GM12874 (cell line): ENCODE measurements at regions not wholly inside any gene's neighbourhood (a gene's known extent, or its start where the extent isn't known, plus 50 kb on each side); places are given as distances from the start of the nearest gene placed in this dataset.

Source experiments
- TF ChIP-seq, protein P1 (sequence below): IDR thresholded peaks from 2 replicates; pipeline ENCODE4 v1.5.1; 2011; ENCODE audit warnings: low read depth, mild to moderate bottlenecking, control low read depth, low read length, moderate library complexity; ENCODE audit not compliant: insufficient read depth

DNA sequence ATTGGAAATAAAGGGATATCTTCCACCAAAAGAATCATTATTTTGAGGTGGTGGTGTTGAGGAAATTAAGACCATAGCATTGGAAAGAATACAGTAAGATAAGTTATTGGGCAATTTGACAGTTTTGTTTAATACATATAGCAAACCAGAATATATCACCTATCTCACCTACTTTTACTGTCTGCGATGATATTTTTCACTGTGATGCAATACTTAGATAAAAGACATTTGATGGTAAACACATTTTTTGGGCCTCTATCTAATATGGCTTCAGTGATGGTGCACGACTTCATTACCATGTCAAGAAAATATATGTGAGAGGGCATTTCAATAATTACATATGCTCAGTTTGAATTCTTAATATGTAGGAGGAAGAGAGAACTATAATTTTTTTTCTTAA lies 93.7 kb upstream of the MAGI2 start:
- TF ChIP-seq, protein P1, sequence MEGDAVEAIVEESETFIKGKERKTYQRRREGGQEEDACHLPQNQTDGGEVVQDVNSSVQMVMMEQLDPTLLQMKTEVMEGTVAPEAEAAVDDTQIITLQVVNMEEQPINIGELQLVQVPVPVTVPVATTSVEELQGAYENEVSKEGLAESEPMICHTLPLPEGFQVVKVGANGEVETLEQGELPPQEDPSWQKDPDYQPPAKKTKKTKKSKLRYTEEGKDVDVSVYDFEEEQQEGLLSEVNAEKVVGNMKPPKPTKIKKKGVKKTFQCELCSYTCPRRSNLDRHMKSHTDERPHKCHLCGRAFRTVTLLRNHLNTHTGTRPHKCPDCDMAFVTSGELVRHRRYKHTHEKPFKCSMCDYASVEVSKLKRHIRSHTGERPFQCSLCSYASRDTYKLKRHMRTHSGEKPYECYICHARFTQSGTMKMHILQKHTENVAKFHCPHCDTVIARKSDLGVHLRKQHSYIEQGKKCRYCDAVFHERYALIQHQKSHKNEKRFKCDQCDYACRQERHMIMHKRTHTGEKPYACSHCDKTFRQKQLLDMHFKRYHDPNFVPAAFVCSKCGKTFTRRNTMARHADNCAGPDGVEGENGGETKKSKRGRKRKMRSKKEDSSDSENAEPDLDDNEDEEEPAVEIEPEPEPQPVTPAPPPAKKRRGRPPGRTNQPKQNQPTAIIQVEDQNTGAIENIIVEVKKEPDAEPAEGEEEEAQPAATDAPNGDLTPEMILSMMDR, result no peak

DNA sequence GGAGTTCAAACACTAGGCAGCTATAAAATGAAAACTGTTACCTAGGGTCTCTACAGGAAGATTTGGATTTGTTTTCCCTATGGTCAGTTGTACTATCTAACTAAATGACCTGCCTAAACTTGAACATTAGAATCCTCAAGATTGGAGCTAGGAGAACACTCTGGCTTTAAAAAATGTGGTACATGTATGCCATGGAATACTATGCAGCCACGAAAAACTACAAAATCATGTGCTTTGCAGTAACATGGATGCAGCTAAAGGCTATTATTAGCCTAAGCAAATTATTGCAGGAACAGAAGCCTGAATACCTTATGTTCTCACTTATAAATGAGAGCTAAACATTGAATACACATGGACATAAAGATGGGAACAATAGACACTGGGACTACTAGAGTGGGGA lies 87.1 kb upstream of the MAGI2 start:
- TF ChIP-seq, protein P1, result no peak

DNA sequence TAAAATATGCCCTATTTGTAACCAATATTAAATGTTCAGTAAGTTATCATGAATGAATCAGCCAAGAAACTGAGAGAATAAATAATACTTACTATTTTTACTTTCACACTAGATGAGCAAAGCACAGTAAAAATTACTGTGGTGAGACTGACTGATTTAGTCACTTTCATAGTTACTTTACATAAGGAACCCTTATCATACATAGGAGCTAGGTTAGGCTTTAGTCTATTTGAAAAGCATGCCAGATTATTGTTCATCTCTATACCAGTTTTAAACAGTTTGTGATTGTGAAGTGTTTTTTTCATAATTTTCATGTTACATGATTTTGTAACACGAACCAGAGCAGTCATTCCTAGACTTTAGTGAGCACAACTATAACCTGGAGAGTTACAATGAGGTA lies 80.7 kb upstream of the MAGI2 start:
- TF ChIP-seq, protein P1, result no peak

DNA sequence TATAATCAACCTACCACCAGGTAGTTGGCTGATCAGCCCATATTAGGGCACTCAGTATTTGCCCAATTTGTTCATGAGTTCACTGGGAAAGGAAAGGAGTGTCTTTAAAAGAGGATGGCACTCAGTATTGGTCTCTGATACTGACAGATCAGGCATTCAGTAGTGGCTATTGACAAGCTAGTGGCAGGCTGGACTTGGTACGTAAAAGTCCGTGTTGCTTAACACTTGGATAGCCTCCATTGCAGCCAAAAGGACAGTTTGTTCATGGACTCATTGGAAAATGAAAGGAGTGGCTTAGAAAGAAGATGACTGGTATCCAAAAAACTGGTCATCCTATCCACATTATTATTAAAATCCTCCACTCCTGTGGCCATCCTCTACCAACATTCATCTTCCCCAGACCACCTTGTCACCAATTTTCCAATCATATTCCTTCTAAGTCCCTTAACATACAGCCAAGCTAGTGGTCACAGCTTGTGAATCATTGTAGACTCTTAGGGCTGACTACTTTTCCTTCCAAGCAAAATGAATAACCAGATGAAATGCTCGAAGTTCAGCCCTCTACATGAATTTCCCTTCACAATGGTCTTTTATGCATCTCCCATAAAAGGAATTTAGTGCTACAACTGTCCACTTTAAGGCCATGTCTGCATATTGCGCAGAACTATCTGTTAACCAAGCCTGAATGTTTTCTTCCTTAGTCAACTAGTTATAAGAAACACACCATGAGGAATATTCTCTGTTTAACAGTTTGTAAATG lies 78.6 kb upstream of the MAGI2 start:
- TF ChIP-seq, protein P1, result no peak

DNA sequence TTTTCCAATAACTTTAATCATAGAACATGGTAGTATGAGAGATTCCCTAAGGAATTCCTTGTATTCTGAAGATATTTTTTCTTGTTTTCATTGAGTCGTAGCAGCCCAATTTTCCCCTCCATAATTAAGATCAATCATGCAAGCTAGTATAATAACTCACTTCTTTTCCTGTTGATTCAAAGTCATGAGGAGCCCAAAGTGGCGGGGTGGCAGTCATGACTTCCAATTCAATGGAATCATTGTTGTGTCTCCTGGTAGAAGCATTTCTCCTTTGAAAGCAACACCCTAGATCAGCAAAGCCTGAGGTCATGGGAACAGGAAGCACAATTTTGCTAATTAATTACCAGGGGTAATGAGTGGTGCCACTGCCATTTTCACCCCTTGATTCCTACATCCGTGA lies 77.6 kb upstream of the MAGI2 start:
- TF ChIP-seq, protein P1, result no peak

DNA sequence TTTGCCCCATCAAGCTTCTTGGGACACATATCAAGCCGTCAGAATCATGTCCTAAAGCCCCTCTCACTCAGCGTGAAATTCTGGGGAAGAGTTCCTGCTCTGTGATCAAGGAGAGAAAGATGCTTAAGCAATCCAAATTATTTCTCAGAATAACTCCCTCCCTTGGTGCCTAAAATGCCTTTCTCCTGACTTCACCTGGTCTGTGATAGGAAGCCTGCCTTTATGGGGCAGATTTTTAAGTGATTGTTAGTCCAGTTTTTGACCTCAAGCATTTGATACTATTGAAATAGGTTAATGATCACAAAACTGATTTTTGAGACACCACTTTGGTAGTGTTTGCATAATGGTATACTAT lies 76.4 kb upstream of the MAGI2 start:
- TF ChIP-seq, protein P1, result no peak

DNA sequence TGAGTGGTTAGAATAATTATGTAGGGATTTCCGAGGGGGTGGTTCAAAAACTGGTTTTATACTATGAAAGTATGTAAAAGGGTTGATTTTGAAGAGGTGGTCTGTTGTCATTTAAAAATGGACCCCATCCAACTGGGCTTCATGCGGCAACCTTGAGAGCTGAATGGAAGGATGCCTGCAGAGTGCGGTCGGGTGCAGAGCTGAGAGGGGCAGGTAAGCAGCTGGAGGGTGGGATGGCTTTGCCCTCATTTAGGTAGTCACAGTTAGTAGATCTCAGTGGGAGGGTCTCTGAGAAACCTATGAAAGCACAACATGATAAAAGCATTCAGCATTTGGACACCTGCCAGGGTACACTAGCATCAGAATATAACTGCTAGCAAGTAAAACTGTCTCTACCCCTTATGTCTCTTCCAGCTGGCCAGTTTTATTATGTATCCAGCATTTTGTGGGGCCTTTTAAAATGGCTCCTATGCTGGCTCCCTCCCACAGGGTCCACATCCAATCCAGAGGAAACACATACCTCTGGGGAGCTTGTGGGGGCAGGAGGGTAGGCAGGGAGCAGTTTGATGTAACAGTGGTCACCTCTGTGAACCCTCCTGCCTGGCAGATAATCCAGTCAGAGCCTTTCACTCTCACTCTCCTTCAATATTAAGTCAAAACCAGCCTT lies 75.9 kb upstream of the MAGI2 start:
- TF ChIP-seq, protein P1, result no peak
